Adrenal gland (tissue), 5 donors: ENCODE measurements at regions not wholly inside any gene's neighbourhood (a gene's known extent, or its start where the extent isn't known, plus 50 kb on each side); places are given as distances from the start of the nearest gene placed in this dataset.

Experiments
- CTCF ChIP-seq, 6 experiments: fragments of 450-650 bp in 4 of 6; fragments of 200-600 bp in 2 of 6; sonication (generic) in 1 of 6; IDR thresholded peaks; 1 replicate in 5 of 6; 2 replicates in 1 of 6; pipeline versions ENCODE4 v1.5.1 to v1.8.0; 2016 to 2021; ENCODE audit warnings: antibody characterized with exemption in 6 of 6, mild to moderate bottlenecking in 2 of 6, moderate library complexity in 1 of 6
- POLR2A ChIP-seq, 2 donors: fragments of 450-650 bp; IDR thresholded peaks; one replicate each; pipeline ENCODE4 v1.6.1; 2017; ENCODE audit warnings: antibody characterized with exemption in 2 of 2, mild to moderate bottlenecking in 2 of 2, moderate library complexity in 1 of 2
- donor health status: DM: no; HTN: no; CAD: no.

- no peak for TF ChIP-seq CTCF (IDR thresholded peaks at IDR 0.05)
- no peak for TF ChIP-seq POLR2A (IDR thresholded peaks at IDR 0.05)
Observed at GRCh38 chr10:3426190-3426845, 253.7 kb upstream of the PITRM1 start.
